GM12892 (cell line): ENCODE measurements at regions not wholly inside any gene's neighbourhood (a gene's known extent, or its start where the extent isn't known, plus 50 kb on each side); places are given as distances from the start of the nearest gene placed in this dataset.

Source experiments
- DNase-seq: peaks from one replicate; pipeline ENCODE4 v3.0.0; 2011; ENCODE audit not compliant: insufficient read length
- FAIRE-seq: peaks from 2 replicates; lab custom pipeline; 2011; peaks lifted over from hg19 to GRCh38; lab: Jason Lieb, UNC
- POLR2A ChIP-seq: IDR thresholded peaks from 2 replicates; pipeline ENCODE4 v1.6.1; 2011; ENCODE audit warnings: low read depth, low read length, control low read depth
- POLR2AphosphoS5 ChIP-seq: IDR thresholded peaks from 2 replicates; pipeline ENCODE4 v1.6.1; 2011; ENCODE audit warnings: low read depth, low read length, control low read depth
- TAF1 ChIP-seq: IDR thresholded peaks from 2 replicates; pipeline ENCODE4 v1.6.1; 2011; ENCODE audit warnings: low read depth, mild to moderate bottlenecking, control low read depth, low read length, borderline replicate concordance

DNA sequence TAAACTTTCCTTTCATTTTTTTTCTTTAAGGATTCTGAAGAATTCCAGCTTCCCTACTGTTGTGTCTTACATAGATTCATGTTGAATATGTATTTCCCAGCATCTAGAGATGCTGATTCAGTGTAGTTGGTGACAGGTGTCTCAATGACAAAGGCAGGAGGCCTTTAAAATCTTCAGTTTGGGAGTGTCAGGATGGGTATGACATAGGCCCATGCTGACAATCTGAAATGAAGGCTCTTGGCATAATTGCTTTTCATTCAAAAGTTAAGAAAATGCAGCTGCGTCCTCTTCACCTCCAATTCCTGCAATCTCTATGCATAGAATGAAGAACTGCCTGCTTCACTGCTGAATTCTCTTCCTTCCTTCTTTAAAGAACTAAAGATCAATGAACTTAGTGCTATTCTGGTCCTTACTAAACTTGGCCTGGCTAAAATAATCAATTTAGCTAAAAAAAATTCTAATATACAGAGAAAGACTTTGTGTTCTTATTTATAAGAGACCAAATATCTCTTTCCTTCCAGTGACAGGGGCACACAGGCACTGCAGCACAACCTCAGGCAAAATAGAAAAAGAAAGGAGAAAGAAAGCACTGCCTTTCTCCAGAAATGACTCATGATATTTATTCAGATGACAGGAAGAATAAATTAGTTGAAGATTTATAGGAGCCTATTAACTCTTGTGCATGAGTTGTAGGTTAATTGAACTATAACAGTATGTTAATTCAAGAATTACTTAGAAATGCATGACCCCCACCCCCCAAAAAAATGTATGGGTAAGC is 152.6 kb upstream of the GBE1 start:
- FAIRE-seq (no peak), DNase-seq (no peak)
- no peak for TF ChIP-seq TAF1

DNA sequence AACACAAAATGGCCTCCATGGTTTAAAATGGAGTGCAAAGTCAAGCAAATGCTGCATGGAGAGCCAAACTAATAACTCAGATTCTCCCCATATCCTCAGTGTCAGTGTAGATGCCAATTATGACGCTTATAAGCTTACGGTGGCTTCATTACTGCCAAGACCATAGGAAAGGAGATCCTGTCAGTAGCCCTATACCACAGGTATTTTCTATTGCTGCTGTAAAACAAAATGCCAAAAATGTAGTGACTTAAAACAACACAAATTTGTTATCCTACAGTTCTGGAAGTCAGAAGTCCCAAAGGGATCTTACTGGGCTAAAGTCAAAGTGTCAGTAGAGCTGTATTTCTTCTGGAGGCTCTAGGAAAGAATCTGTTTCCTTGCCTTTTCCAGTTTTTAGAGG is 149.8 kb upstream of the GBE1 start:
- FAIRE-seq (no peak), DNase-seq (no peak)
- TF ChIP-seq TAF1 (no peak), POLR2A (no peak), POLR2AphosphoS5 (no peak)

DNA sequence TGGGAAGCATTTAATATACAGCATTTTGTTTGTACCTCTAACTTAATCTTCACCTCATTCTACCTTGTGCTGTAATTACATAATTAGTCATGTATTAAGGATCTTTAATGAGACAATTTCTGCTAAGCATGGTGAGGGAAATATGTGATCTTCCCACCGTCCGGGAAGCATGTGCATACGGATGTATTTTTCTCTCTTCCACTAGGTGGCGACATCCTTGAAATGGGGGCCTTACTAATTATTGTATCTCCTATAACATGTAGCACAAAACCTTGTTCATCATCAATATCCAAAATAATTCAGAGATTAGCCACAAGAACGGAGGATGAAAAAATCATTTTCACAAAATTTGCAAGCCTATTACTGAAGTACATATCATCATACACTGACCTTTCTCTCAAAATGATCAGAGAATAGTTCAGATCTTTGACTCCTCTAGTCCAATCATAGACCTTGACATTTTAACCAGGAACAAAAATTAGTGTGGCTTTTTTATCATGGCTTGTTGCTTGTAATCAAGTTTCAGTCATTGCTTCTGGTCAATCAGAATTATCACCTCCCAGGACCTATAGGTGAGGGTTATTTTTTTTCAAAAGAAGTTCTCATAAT is 148.9 kb upstream of the GBE1 start:
- DNase-seq (no peak), FAIRE-seq (peak; percentile 57)
- no peak for TF ChIP-seq TAF1
- TF ChIP-seq POLR2A: no peak
- no peak for TF ChIP-seq POLR2AphosphoS5

DNA sequence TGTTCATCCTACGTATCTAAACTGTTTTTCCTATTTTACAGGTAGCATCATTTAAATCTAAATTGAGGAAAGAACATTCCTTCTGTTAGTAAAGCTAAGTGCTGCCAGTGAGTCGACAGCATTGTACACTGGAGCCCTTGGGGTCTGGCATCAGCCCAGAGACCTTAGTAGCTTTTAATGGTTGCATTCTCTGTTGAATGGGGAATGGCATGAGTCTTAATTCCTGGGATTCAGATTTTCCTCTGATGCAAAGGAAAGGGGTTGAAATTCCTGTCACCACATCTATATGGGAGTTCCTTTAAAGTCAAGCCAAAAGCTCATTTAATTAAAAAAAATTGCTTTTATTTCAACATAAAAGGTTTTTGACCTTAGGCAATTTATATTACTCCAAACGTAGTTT is 148.4 kb upstream of the GBE1 start:
- DNase-seq (no peak), FAIRE-seq (no peak)
- TF ChIP-seq TAF1 (no peak), POLR2A (no peak), POLR2AphosphoS5 (no peak)

DNA sequence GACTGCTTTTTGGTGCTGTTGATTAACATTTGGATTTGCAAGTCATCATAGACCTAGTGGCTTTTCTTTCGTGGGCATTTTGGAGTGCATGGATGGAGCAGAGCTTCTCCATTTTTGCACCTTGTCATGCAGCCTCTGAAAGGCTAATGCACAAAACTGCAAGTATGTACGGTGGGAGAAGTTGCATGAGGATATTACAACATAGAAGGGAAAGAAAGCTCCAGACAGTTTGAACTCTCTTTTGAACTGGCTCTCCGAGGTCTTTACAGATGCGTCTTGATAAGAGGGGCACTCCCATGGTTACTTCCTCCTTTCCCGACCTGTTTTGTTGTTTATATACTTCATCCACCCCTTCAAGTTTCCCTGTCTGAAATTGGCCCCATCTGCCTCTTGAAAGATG is 147.1 kb upstream of the GBE1 start:
- TF ChIP-seq POLR2AphosphoS5 (no peak), POLR2A (no peak), TAF1 (no peak)
- FAIRE-seq (no peak), DNase-seq (no peak)

DNA sequence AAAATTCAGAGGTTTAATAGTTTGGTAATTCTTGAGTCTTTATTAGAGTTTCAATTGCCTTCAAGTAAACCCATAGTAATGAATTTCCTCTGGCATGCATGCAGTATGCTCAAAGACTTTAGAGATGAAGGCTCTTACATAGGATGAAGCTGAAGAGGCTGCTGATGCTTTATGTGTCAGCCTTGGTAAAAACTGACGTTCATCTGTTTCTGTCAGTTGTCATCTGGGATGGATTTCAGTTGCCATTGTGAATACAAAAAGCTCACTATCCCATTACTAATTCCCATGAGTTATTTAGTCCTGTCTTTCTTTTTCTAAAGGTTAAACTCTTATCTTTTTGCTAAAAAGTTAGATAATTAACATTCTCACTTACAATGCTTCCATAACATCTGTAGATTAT is 136.9 kb upstream of the GBE1 start:
- TF ChIP-seq TAF1: no peak
- TF ChIP-seq POLR2AphosphoS5: no peak
- TF ChIP-seq POLR2A: no peak
- DNase-seq (no peak), FAIRE-seq (no peak)

DNA sequence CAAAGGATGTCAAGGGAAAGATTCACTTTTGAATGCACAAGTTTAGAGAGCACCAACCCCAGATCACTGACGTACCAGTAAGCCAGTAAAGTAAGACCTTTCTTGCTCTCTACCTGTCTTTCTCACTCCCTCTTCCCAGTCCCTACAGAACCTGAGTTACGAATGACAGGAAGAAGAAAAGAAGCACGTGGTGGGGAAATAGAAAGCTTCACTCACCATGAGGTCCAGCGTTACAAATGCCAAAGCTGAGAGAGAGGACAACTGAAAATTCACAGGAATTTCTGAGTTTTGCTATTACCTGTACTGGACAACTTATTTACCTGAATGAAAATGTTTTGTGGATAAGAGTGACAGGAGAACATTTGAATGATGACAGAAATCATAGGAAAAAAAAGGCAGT is 133.2 kb upstream of the GBE1 start:
- FAIRE-seq: no peak
- TF ChIP-seq POLR2AphosphoS5 (no peak), TAF1 (no peak), POLR2A (no peak)
- no peak for DNase-seq

DNA sequence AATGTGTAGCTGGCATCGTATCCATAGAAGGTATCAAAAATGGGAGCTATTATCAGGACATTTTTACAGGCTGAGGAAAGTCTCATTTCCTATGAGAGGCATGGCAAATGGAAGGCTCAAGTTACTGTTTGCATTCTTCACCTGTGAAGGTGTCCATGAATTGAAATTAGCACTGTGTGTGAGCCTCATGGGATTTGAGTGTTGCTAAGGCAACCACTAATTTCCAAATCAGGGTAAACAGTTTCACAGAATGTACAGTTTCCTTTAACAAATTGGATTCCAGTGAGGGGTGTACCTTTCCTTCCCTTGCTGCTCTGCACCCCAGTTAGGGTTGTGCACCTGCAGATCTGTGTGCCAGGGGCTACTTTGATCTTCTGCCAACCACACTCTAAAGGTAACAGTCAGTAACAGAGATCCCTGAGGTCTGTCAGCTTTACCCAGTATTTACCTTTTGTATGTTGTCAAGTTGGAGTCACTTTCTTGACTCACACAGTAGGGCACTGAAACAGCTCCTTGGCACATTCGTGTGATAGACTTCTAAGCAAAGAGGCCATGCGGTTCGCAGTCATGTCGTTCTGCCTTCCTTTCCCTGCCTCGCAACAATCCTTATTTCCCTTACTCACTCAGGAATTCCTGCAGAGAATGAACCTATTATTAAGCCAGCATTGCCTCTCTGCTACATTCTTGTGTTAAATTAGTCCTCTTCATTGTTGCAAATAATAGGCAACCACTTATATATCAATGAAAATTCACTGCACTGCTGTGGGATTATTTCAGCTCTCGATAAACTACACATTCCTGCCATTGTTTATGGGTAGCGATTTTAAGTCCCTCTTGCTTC is 129.8 kb upstream of the GBE1 start:
- TF ChIP-seq TAF1 (no peak), POLR2A (no peak), POLR2AphosphoS5 (no peak)
- DNase-seq: no peak
- FAIRE-seq: no peak

DNA sequence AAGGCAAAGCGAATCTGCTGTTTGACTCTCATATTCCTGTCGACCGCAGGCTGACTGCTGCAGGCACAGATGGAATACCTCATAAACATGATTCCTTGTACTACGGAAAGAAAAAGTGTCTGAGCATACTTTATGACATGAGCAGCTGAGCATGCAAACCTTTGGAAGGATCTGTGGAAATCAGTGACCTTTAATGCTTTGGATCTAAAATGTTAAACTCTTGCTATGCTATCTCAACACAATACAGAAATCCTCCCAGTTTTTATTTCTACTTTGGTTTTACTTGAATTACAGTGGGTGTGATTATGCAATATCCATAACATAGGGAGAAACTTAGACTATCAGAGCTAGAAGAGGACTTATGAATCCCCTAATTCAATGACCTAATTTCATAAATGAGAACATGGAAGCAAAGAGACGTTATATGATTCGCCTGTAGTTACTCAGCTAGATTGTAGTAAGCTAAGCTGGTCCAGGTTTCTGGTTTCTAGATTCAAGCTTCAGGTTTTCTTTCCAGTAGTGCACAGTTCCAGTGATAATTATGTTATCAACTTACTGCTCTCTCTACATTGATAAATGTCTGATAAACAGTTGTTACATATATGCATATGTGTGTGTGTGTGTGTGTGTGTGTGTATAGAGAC is 127.6 kb upstream of the GBE1 start:
- DNase-seq: no peak
- FAIRE-seq: no peak
- TF ChIP-seq POLR2A (no peak), TAF1 (no peak), POLR2AphosphoS5 (no peak)

DNA sequence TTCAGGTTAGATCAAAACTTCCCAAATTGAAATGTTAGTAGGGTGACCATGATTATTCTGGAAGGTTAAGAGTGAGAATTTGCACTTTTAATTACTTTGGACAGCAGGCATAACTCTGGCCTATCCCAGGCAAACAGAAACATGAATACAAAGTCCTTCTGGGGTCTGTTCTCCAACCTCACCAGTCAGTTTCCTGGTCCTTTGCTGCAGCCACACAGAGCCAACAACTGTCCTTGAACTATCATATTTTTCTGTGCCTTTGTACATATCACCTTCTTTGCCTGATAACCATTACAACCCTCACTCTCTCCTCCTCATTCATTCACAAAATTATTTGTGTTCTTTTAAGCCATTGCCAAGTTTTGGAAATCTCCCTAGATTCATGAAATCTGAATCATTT is 126.0 kb upstream of the GBE1 start:
- FAIRE-seq (no peak), DNase-seq (no peak)
- TF ChIP-seq POLR2A: no peak
- no peak for TF ChIP-seq TAF1
- no peak for TF ChIP-seq POLR2AphosphoS5

DNA sequence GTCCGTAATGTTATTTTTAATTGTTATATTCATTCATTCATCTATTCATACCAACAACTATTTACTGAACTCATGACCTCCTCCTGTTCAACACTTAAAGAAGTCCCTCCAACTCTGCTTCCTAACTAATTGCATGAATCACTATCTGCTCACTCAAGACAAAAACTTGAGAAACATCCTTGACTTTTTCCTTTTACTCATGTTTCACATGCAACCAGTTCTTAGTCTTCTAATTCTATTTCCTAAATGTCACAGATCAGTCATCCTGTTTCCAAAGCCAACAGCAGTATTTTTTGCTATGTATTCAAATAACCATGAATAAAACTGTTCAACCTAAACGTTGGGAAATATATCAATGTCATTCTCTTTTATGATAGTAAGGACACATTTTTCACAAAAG is 124.6 kb upstream of the GBE1 start:
- TF ChIP-seq POLR2A (no peak), TAF1 (no peak), POLR2AphosphoS5 (no peak)
- no peak for FAIRE-seq

More for the DNA sequence above, 124.6 kb upstream of the GBE1 start:
- DNase-seq: no peak
